HFF-Myc (cell line): ENCODE measurements at regions not wholly inside any gene's neighbourhood (a gene's known extent, or its start where the extent isn't known, plus 50 kb on each side); places are given as distances from the start of the nearest gene placed in this dataset.
"Not testable (repeated sequence)": the region's sequence is repeated elsewhere in the genome, so short reads cannot be mapped to it uniquely, and the experiment has no call there.

Source experiments
- DNase-seq: peaks from one replicate; pipeline ENCODE4 v3.0.0-alpha.2; 2011; ENCODE audit warnings: low read depth; ENCODE audit errors: extremely low read depth
- H3K4me3 ChIP-seq: replicated peaks from 2 replicates; pipeline ENCODE4 v1.5.1; 2011; ENCODE audit warnings: low read depth, mild to moderate bottlenecking, control low read depth, low read length
- CTCF ChIP-seq: IDR thresholded peaks from 2 replicates; pipeline ENCODE4 v1.5.1; 2012; ENCODE audit warnings: mild to moderate bottlenecking, low read depth, low read length, control low read depth; ENCODE audit errors: missing control alignments

- no peak overlapping the region for H3K4me3 ChIP-seq
- TF ChIP-seq CTCF: no peak
- DNase-seq: no peak
These were observed 279.2 kb upstream of the CNR1 start for GRCh38 chr6:88445188-88445965.

GRCh38 chr6:88443554-88443953, 277.4 kb upstream of the CNR1 start:
- no peak overlapping the region for H3K4me3 ChIP-seq
- no peak for TF ChIP-seq CTCF
- no peak for DNase-seq

- DNase-seq: no peak
These were observed 276.6 kb upstream of the CNR1 start for GRCh38 chr6:88442737-88443136.

GRCh38 chr6:88441346-88441745, 275.2 kb upstream of the CNR1 start:
- DNase-seq: no peak
- no peak for TF ChIP-seq CTCF
- no peak overlapping the region for H3K4me3 ChIP-seq

More at GRCh38 chr6:88442737-88443136, 276.6 kb upstream of the CNR1 start:
- no peak for TF ChIP-seq CTCF
- no peak overlapping the region for H3K4me3 ChIP-seq

- TF ChIP-seq CTCF: no peak
- no peak overlapping the region for H3K4me3 ChIP-seq
- no peak for DNase-seq
These were observed 261.9 kb upstream of the CNR1 start for GRCh38 chr6:88428068-88428467.

GRCh38 chr6:88426005-88426404, 259.9 kb upstream of the CNR1 start:
- H3K4me3 ChIP-seq: no peak overlapping the region
- DNase-seq: no peak
- no peak for TF ChIP-seq CTCF

GRCh38 chr6:88422831-88423230, 256.7 kb upstream of the CNR1 start:
- no peak for DNase-seq
- H3K4me3 ChIP-seq: no peak overlapping the region
- TF ChIP-seq CTCF: peak; percentile 27

- not testable (repeated sequence) for H3K4me3 ChIP-seq, DNase-seq
These were observed 254.9 kb upstream of the CNR1 start for GRCh38 chr6:88420967-88421488.

GRCh38 chr6:88418921-88419810, 253.0 kb upstream of the CNR1 start:
- not testable (repeated sequence) for DNase-seq

More at GRCh38 chr6:88418921-88419810, 253.0 kb upstream of the CNR1 start:
- H3K4me3 ChIP-seq: not testable (repeated sequence)
